Coronary artery (tissue), 2 donors: ENCODE measurements at regions not wholly inside any gene's neighbourhood (a gene's known extent, or its start where the extent isn't known, plus 50 kb on each side); places are given as distances from the start of the nearest gene placed in this dataset.
"Not testable (repeated sequence)": the region's sequence is repeated elsewhere in the genome, so short reads cannot be mapped to it uniquely, and the experiment has no call there.

Experiments used
- DNase-seq: peaks from one replicate; pipeline ENCODE4 v3.0.0-alpha.2; 2017; ENCODE audit warnings: low spot score
- H3K27ac ChIP-seq, 2 donors: fragments of 200-600 bp; sonication (generic); one replicate each; pipeline ENCODE4 v1.5.1; 2016 to 2019
- H3K4me3 ChIP-seq: fragments of 200-600 bp; sonication (generic); 2 replicates; pipeline ENCODE4 v1.5.1; 2016; ENCODE audit warnings: mild to moderate bottlenecking, moderate library complexity
- TF ChIP-seq, protein P1 (sequence below): fragments of 200-600 bp; sonication (generic); IDR thresholded peaks from one replicate; pipeline ENCODE4 v1.5.1; 2019; ENCODE audit warnings: antibody characterized with exemption

- H3K27ac ChIP-seq = no peak overlapping the region
- DNase-seq = no peak
- no peak overlapping the region for H3K4me3 ChIP-seq
- TF ChIP-seq, protein P1, sequence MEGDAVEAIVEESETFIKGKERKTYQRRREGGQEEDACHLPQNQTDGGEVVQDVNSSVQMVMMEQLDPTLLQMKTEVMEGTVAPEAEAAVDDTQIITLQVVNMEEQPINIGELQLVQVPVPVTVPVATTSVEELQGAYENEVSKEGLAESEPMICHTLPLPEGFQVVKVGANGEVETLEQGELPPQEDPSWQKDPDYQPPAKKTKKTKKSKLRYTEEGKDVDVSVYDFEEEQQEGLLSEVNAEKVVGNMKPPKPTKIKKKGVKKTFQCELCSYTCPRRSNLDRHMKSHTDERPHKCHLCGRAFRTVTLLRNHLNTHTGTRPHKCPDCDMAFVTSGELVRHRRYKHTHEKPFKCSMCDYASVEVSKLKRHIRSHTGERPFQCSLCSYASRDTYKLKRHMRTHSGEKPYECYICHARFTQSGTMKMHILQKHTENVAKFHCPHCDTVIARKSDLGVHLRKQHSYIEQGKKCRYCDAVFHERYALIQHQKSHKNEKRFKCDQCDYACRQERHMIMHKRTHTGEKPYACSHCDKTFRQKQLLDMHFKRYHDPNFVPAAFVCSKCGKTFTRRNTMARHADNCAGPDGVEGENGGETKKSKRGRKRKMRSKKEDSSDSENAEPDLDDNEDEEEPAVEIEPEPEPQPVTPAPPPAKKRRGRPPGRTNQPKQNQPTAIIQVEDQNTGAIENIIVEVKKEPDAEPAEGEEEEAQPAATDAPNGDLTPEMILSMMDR = no peak
These were observed 175.1 kb downstream of the MATN1 start for GRCh38 chr1:30548294-30548693.

- DNase-seq, H3K4me3 ChIP-seq, H3K27ac ChIP-seq: not testable (repeated sequence)
These were observed 176.1 kb downstream of the MATN1 start for GRCh38 chr1:30547326-30547725.

DNA sequence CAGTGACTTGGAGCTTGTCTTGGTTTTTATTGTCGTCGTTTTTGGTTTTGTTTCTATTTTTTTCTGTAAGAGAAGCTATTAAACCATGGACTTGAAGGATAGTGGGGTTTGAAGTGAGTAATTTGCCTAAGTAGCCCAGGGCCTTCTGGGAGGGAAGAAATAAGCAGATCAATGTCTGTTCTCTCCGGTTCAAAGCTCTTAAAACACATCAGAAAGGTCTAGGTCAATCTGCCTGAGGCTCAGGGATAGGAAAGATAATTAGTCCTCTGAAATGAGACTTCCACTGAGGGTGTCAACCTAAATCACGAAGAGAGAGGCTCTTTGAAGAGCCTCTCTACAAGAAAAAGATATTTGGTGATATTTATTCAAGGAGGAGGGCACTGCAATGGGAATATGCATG is 178.0 kb downstream of the MATN1 start:
- Histone ChIP-seq H3K27ac (no peak overlapping the region), H3K4me3 (no peak overlapping the region)
- no peak for DNase-seq
- TF ChIP-seq, protein P1 = no peak

DNA sequence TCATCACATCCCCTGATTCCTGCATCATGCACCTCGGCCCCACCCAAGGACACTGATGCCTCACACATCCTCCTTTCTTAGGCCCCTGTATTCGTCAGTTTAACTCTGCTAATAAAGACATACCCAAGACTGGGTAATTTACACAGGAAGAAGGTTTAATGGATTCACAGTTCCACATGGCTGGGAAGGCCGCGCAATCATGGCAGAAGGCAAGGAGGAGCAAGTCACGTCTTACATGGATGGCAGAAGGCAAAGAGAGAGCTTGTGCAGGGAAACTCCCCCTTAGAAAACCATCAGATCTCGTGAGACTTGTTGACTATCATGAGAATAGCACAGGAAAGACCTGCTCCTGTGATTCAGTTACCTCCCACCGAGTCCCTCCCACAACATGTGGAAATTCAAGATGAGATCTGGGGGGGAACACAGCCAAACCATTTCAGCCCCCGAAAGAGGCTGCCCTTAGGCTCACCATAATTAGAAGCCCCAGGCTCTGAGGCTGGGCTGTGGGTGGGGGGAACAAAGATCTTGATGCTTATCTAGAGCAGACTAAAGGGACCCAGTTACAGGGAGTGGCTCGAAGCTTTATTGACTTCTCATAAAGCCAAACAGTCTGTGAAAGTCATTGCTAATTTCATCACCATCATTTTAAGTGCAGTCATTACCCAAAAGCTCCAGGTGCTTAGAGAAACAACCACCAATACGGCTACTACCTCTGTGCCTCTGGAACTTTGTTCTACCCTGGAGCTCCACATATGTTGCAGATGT is 181.5 kb downstream of the MATN1 start:
- Histone ChIP-seq H3K27ac (no peak overlapping the region), H3K4me3 (no peak overlapping the region)
- TF ChIP-seq, protein P1 = no peak
- DNase-seq = no peak

DNA sequence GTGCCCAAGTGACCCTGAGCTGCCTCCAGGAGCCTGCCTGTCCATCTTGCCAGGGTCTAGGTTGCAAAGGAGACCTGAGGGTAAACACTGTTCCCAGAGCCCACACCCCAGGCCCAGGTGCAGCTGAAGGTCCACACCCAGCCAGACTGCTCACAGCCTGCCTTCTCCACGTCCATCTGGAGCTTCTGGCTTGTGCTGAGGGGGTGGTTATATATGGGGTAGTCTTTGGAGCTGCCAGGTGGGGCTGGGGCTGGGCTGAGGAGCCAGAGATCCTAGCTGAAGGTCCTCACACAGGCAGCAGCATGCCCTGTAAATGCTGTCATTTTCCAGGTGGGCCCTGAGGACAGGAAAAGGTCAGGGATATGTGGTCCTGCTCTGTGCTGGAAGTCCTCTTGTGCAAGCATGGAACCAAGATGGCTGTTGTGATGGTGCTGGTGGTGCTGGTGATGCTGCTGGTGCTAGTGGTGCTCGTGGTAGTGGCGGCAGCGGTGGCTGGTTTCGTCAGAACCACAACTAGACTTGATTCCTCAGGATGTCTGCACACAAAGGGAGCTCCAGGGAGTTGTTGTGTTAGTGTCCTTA is 182.7 kb downstream of the MATN1 start:
- H3K27ac ChIP-seq = no peak overlapping the region
- TF ChIP-seq, protein P1 = no peak
- no peak for DNase-seq
- H3K4me3 ChIP-seq = no peak overlapping the region

DNA sequence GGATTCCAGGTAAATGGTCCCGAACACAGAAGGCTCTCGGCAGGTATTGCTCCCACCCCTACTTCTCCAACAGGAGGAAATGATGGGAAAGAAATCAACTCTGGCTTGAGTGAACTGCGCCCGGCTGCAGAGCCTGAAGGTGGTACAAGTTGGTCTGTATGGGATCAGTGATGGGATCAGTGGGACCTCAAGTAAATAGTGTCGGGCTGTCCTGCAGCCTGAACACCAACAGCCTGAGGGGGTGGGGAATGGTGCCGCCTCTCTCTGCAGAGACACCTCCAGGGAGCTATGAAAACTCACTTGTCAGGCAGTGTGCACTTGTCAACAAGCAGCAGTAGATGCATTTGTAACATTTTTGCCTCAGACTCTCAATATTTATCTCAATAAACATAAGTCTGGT is 183.5 kb downstream of the MATN1 start:
- TF ChIP-seq, protein P1 = no peak
- Histone ChIP-seq H3K4me3 (no peak overlapping the region), H3K27ac (no peak overlapping the region)
- no peak for DNase-seq

- H3K27ac ChIP-seq = no peak overlapping the region
- H3K4me3 ChIP-seq = no peak overlapping the region
- DNase-seq = no peak
- TF ChIP-seq, protein P1 = no peak
These were observed 184.2 kb downstream of the MATN1 start for GRCh38 chr1:30538993-30539867.
